ENCODE measurements at regions not wholly inside any gene's neighbourhood (a gene's known extent, or its start where the extent isn't known, plus 50 kb on each side); places are given as distances from the start of the nearest gene placed in this dataset.

GRCh38 chr4:124509151-124509550 lies 203.4 kb downstream of the ANKRD50 start:
- H3K4me2 ChIP-seq (replicated peaks; ENCODE audit: low read depth, low read length, poor library complexity, severe bottlenecking) = no peak overlapping the region
- WGBS (ENCODE audit: insufficient coverage) = 50% methylated on average over 1 of the region's 2 CpGs
- no peak for ATAC-seq (ENCODE audit: low read depth)
- H3K4me1 ChIP-seq (ENCODE audit: control insufficient read depth in 2 of 2, insufficient read depth in 2 of 2, low read length in 2 of 2) = no peaks in the 10 kb centered on the region
- no peaks in the 10 kb centered on the region for H4K20me1 ChIP-seq (ENCODE audit: control insufficient read depth, insufficient read depth, low read length, poor library complexity, severe bottlenecking)
- H3K79me2 ChIP-seq (ENCODE audit: control insufficient read depth, insufficient read depth, low read length) = no peaks in the 10 kb centered on the region
- ChIA-PET POLR2A (no interaction called here), CTCF (no interaction called here)
- no peak overlapping the region for H3K4me3 ChIP-seq (ENCODE audit: control extremely low read depth in 1 of 5, extremely low read depth in 1 of 5, insufficient read depth in 1 of 5, low read depth in 2 of 5, low read length in 4 of 5)
- Mint-ChIP-seq H3K27me3 (no peaks in the 10 kb centered on the region), H3K4me3 (no peak overlapping the region), H3K9me3 (ENCODE audit: insufficient read depth) (no peaks in the 10 kb centered on the region), H3K27ac (no peak overlapping the region), H3K4me1 (no peaks in the 10 kb centered on the region)
- H3K27ac ChIP-seq (ENCODE audit: low read length in 2 of 2) = no peak overlapping the region
- no peak overlapping the region for H3K9ac ChIP-seq (ENCODE audit: low read length)
- DNase-seq = no peak
- intact Hi-C loops (cut with micrococcal nuclease) = no loop called here
- H3K9me3 ChIP-seq (ENCODE audit: control extremely low read depth in 1 of 3, control insufficient read depth in 2 of 3, insufficient read depth in 1 of 3, low read length in 2 of 3) = no peaks in the 10 kb centered on the region
- no peaks in the 10 kb centered on the region for H3K27me3 ChIP-seq (replicated peaks in 1 of 4; ENCODE audit: control extremely low read depth in 1 of 4, control insufficient read depth in 3 of 4, insufficient read depth in 4 of 4, low read length in 3 of 4)
- no peak for TF ChIP-seq EZH2 (IDR thresholded peaks at IDR 0.05; ENCODE audit: borderline replicate concordance, insufficient read depth, low read depth, low read length, poor library complexity, severe bottlenecking)
- TF ChIP-seq CTCF (IDR thresholded peaks at IDR 0.05) = no peak
- no peak overlapping the region for H2AFZ ChIP-seq (ENCODE audit: insufficient read depth, low read depth, low read length, poor library complexity, severe bottlenecking)
- H3K36me3 ChIP-seq (replicated peaks in 1 of 2; ENCODE audit: control extremely low read depth in 1 of 2, control insufficient read depth in 1 of 2, extremely low read depth in 1 of 2, insufficient read depth in 2 of 2, low read length in 1 of 2) = no peaks in the 10 kb centered on the region

GRCh38 chr4:124514588-124514987 lies 197.9 kb downstream of the ANKRD50 start:
- no peaks in the 10 kb centered on the region for H3K36me3 ChIP-seq (replicated peaks in 1 of 2; ENCODE audit: control extremely low read depth in 1 of 2, control insufficient read depth in 1 of 2, extremely low read depth in 1 of 2, insufficient read depth in 2 of 2, low read length in 1 of 2)
- Mint-ChIP-seq H3K4me3 (no peak overlapping the region), H3K9me3 (ENCODE audit: insufficient read depth) (no peaks in the 10 kb centered on the region), H3K4me1 (no peaks in the 10 kb centered on the region), H3K27ac (no peak overlapping the region), H3K27me3 (no peaks in the 10 kb centered on the region)
- CTCF ChIA-PET = no interaction called here
- H3K27ac ChIP-seq (ENCODE audit: low read length in 2 of 2) = no peak overlapping the region
- H3K4me3 ChIP-seq (ENCODE audit: control extremely low read depth in 1 of 5, extremely low read depth in 1 of 5, insufficient read depth in 1 of 5, low read depth in 2 of 5, low read length in 4 of 5) = no peak overlapping the region
- DNase-seq (no peak), ATAC-seq (ENCODE audit: low read depth) (no peak)
- intact Hi-C loops (cut with micrococcal nuclease) = no loop called here
- H2AFZ ChIP-seq (ENCODE audit: insufficient read depth, low read depth, low read length, poor library complexity, severe bottlenecking) = no peak overlapping the region
- WGBS (ENCODE audit: insufficient coverage) = no CpG with 5 or more reads among the region's 2 CpGs
- TF ChIP-seq CTCF (IDR thresholded peaks at IDR 0.05) (no peak), EZH2 (IDR thresholded peaks at IDR 0.05; ENCODE audit: borderline replicate concordance, insufficient read depth, low read depth, low read length, poor library complexity, severe bottlenecking) (no peak)
- H3K9me3 ChIP-seq (ENCODE audit: control extremely low read depth in 1 of 3, control insufficient read depth in 2 of 3, insufficient read depth in 1 of 3, low read length in 2 of 3) = no peaks in the 10 kb centered on the region
- H4K20me1 ChIP-seq (ENCODE audit: control insufficient read depth, insufficient read depth, low read length, poor library complexity, severe bottlenecking) = no peaks in the 10 kb centered on the region
- H3K4me2 ChIP-seq (replicated peaks; ENCODE audit: low read depth, low read length, poor library complexity, severe bottlenecking) = no peak overlapping the region
- no peaks in the 10 kb centered on the region for H3K27me3 ChIP-seq (replicated peaks in 1 of 4; ENCODE audit: control extremely low read depth in 1 of 4, control insufficient read depth in 3 of 4, insufficient read depth in 4 of 4, low read length in 3 of 4)
- no peaks in the 10 kb centered on the region for H3K4me1 ChIP-seq (ENCODE audit: control insufficient read depth in 2 of 2, insufficient read depth in 2 of 2, low read length in 2 of 2)
- POLR2A ChIA-PET = no interaction called here
- H3K9ac ChIP-seq (ENCODE audit: low read length) = no peak overlapping the region
- H3K79me2 ChIP-seq (ENCODE audit: control insufficient read depth, insufficient read depth, low read length) = no peaks in the 10 kb centered on the region

Measured in B cell (primary cell).